SK-N-SH (cell line): ENCODE measurements at regions not wholly inside any gene's neighbourhood (a gene's known extent, or its start where the extent isn't known, plus 50 kb on each side); places are given as distances from the start of the nearest gene placed in this dataset.

Experiments
- CTCF ChIA-PET: fragments of 300-600, 350-600 bp; formaldehyde crosslinking; extraction: SDS; loops from one replicate; lab custom pipeline; 2021; lab: Yijun Ruan, JAX
- POLR2A ChIA-PET: fragments of 350-600 bp; sonication (Branson Sonifier 250); formaldehyde crosslinking; extraction: SDS; loops from one replicate; lab custom pipeline; 2020; ENCODE audit warnings: antibody characterized with exemption, inconsistent platforms; lab: Yijun Ruan, JAX
- DNase-seq: peaks from one replicate; pipeline ENCODE4 v3.0.0; 2012
- H2AFZ ChIP-seq: fragments of 200-600 bp; sonication (generic); 2 replicates; pipeline ENCODE4 v1.8.1; 2016; ENCODE audit warnings: antibody characterized with exemption, mild to moderate bottlenecking, low read depth
- H3F3A ChIP-seq: fragments of 200-600 bp; sonication (generic); replicated peaks from 2 replicates; pipeline ENCODE3; 2016; ENCODE audit warnings: antibody characterized with exemption, mild to moderate bottlenecking; ENCODE audit not compliant: insufficient read depth
- H3K27ac ChIP-seq, 2 experiments: fragments of 200-500 bp in 1 of 2; fragments of 200-600 bp in 1 of 2; sonication (Bioruptor generic) in 1 of 2; sonication (generic), shearing (Covaris generic) in 1 of 2; 2 replicates each; pipeline versions ENCODE4 v1.5.1 to v1.6.1; 2014 to 2016; ENCODE audit warnings: low read depth in 2 of 2, inconsistent platforms in 1 of 2, low read length in 1 of 2, mild to moderate bottlenecking in 1 of 2, mixed read lengths in 1 of 2
- H3K27me3 ChIP-seq: fragments of 200-600 bp; sonication (generic), shearing (Covaris generic); 2 replicates; pipeline ENCODE4 v1.6.1; 2016; ENCODE audit warnings: mixed run types; ENCODE audit not compliant: insufficient read depth
- H3K36me3 ChIP-seq, 2 experiments: fragments of 200-500 bp in 1 of 2; fragments of 200-600 bp in 1 of 2; sonication (Bioruptor generic) in 1 of 2; sonication (generic) in 1 of 2; replicated peaks in 1 of 2; 2 replicates each; pipeline versions ENCODE3 to v1.5.1; 2014 to 2016; ENCODE audit warnings: low read length in 1 of 2, mild to moderate bottlenecking in 1 of 2; ENCODE audit not compliant: insufficient read depth in 2 of 2, control insufficient read depth in 1 of 2
- H3K4me1 ChIP-seq, 2 experiments: fragments of 200-500 bp in 1 of 2; fragments of 200-600 bp in 1 of 2; sonication (Bioruptor generic) in 1 of 2; sonication (generic), shearing (Covaris generic) in 1 of 2; 2 replicates each; pipeline versions ENCODE4 v1.5.1 to v1.6.1; 2014 to 2016; ENCODE audit warnings: low read depth in 1 of 2, low read length in 1 of 2, mixed run types in 1 of 2; ENCODE audit not compliant: insufficient read depth in 2 of 2, control insufficient read depth in 1 of 2
- H3K4me2 ChIP-seq: fragments of 200-600 bp; sonication (generic), shearing (Covaris generic); 2 replicates; pipeline ENCODE4 v1.6.1; 2017; ENCODE audit warnings: mixed run types
- H3K4me3 ChIP-seq, 2 experiments: fragments of 200-500 bp in 1 of 2; fragments of 200-600 bp in 1 of 2; sonication (Bioruptor generic) in 1 of 2; sonication (generic), shearing (Covaris generic) in 1 of 2; 2 replicates each; pipeline versions ENCODE4 v1.5.1 to v1.8.1; 2014 to 2016; ENCODE audit warnings: low read depth in 2 of 2, inconsistent platforms in 1 of 2, low read length in 1 of 2, mild to moderate bottlenecking in 1 of 2, mixed read lengths in 1 of 2, moderate library complexity in 1 of 2
- H3K79me2 ChIP-seq: fragments of 200-600 bp; sonication (generic); 2 replicates; pipeline ENCODE4 v1.8.1; 2017; ENCODE audit warnings: mild to moderate bottlenecking; ENCODE audit not compliant: insufficient read depth
- H3K9ac ChIP-seq: fragments of 200-600 bp; sonication (generic); 2 replicates; pipeline ENCODE4 v1.6.1; 2017; ENCODE audit warnings: mixed run types
- H3K9me2 ChIP-seq: fragments of 200-600 bp; sonication (generic); 2 replicates; pipeline ENCODE4 v1.6.1; 2017; ENCODE audit warnings: mixed run types
- H3K9me3 ChIP-seq: fragments of 200-600 bp; sonication (generic); 2 replicates; pipeline ENCODE4 v1.6.1; 2017; ENCODE audit warnings: mixed run types, mild to moderate bottlenecking, moderate library complexity
- H4K20me1 ChIP-seq: fragments of 200-600 bp; sonication (generic); 2 replicates; pipeline ENCODE4 v1.6.1; 2017; ENCODE audit warnings: mild to moderate bottlenecking, mixed run types; ENCODE audit not compliant: insufficient read depth
- EZH2phosphoT487 ChIP-seq: fragments of 200-600 bp; sonication (generic); IDR thresholded peaks from 2 replicates; pipeline ENCODE4 v1.6.1; 2017; ENCODE audit warnings: low read depth, mixed run types, mild to moderate bottlenecking, antibody characterized with exemption, moderate library complexity, borderline replicate concordance
- GATA2 ChIP-seq: sonication (generic); formaldehyde crosslinking; IDR thresholded peaks from 2 replicates; pipeline ENCODE4 v1.5.0; 2020; ENCODE audit warnings: mild to moderate bottlenecking, missing genetic modification reagents
- IRF3 ChIP-seq: fragments of 150-350 bp; IDR thresholded peaks from 2 replicates; pipeline ENCODE4 v1.6.1; 2016; ENCODE audit warnings: mild to moderate bottlenecking, low read depth, low read length
- JUND ChIP-seq: IDR thresholded peaks from 2 replicates; pipeline ENCODE4 v1.4.0; 2012
- MEF2A ChIP-seq: IDR thresholded peaks from 2 replicates; pipeline ENCODE4 v1.4.0; 2012; ENCODE audit warnings: low read depth, borderline replicate concordance
- MXI1 ChIP-seq: IDR thresholded peaks from 2 replicates; pipeline ENCODE4 v1.6.1; 2012; ENCODE audit warnings: mild to moderate bottlenecking, low read depth, low read length, improper control_type of control experiment
- PBX3 ChIP-seq: IDR thresholded peaks from 2 replicates; pipeline ENCODE4; 2012
- RAD21 ChIP-seq: IDR thresholded peaks from 2 replicates; pipeline ENCODE4 v1.6.1; 2012; ENCODE audit warnings: mild to moderate bottlenecking, low read length
- RCOR1 ChIP-seq: fragments of 150-350 bp; IDR thresholded peaks from 2 replicates; pipeline ENCODE4 v1.6.1; 2017; ENCODE audit warnings: antibody characterized with exemption, low read length
- RFX5 ChIP-seq: IDR thresholded peaks from 2 replicates; pipeline ENCODE4 v1.6.1; 2012; ENCODE audit warnings: mild to moderate bottlenecking, improper control_type of control experiment, low read length
- RXRA ChIP-seq: IDR thresholded peaks from 2 replicates; pipeline ENCODE4 v1.4.0; 2012; ENCODE audit warnings: low read depth, mild to moderate bottlenecking, borderline replicate concordance
- TAF1 ChIP-seq: IDR thresholded peaks from 2 replicates; pipeline ENCODE4 v1.6.1; 2012; ENCODE audit warnings: low read depth, mild to moderate bottlenecking, low read length, moderate library complexity, borderline replicate concordance
- TCF12 ChIP-seq: IDR thresholded peaks from 2 replicates; pipeline ENCODE4 v1.4.0; 2012
- TEAD4 ChIP-seq: IDR thresholded peaks from 2 replicates; pipeline ENCODE4 v1.4.0; 2012; ENCODE audit warnings: mild to moderate bottlenecking, borderline replicate concordance; ENCODE audit not compliant: insufficient read depth
- USF1 ChIP-seq: IDR thresholded peaks from 2 replicates; pipeline ENCODE4 v1.4.0; 2012; ENCODE audit warnings: low read depth, borderline replicate concordance
- YY1 ChIP-seq: IDR thresholded peaks from 2 replicates; pipeline ENCODE4 v1.4.0; 2012; ENCODE audit warnings: low read depth, mild to moderate bottlenecking
- ZBTB33 ChIP-seq: IDR thresholded peaks from 2 replicates; pipeline ENCODE4 v1.4.0; 2012; ENCODE audit warnings: low read depth, borderline replicate concordance
- WGBS: methylation state at CpG from one replicate; pipeline ENCODE4 v1.1.6; 2017; ENCODE audit warnings: low lambda C conversion rate; 5-methylcytosine and 5-hydroxymethylcytosine counted together
- TF ChIP-seq, protein P1 (sequence below): fragments of 150-350 bp; IDR thresholded peaks from 2 replicates; pipeline ENCODE4 v1.6.1; 2017; ENCODE audit warnings: antibody characterized with exemption, low read length, low read depth, borderline replicate concordance
- TF ChIP-seq, protein P2 (sequence below): IDR thresholded peaks from 2 replicates; pipeline ENCODE4 v1.4.0; 2012; ENCODE audit warnings: low read depth

DNA sequence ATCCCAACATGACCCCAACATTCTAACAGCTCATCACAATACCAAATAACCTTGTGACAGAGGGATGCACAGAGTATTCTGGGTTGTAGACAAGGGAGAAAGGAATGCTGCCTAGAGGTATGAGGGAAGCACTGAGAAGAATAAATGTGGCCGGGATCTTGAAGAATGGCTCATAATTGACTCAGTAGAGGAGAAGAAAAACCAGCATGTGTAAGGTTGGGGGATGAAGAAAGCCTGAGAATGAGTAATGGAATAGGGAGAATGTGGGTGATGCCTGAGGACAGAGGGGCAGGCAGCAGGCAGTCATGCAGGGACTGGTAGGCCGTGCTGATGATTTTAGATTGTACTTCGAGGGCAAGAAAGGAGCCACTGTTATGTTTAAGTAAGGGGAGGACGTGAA is 75.4 kb upstream of the ELMO1 start:
- no peaks in the 10 kb centered on the region for H3K4me1 ChIP-seq
- H3K27ac ChIP-seq: no peak overlapping the region
- no peaks in the 10 kb centered on the region for H3F3A ChIP-seq
- no peaks in the 10 kb centered on the region for H4K20me1 ChIP-seq
- 8% methylated on average over 4 of the region's 4 CpGs for WGBS
- ChIA-PET CTCF (interaction anchor here (1.5 kb wide), 1 partner anchor 288 kb away, joined by 3 read pairs; no protein-coding TSS in a partner anchor), POLR2A (no interaction called here)
- TF ChIP-seq MEF2A (no peak), TEAD4 (no peak), RCOR1 (no peak), JUND (no peak), TAF1 (no peak), GATA2 (CRISPR knock-in tag) (no peak), ZBTB33 (no peak), TCF12 (no peak), IRF3 (no peak), RXRA (no peak), MXI1 (no peak), YY1 (no peak), USF1 (no peak), PBX3 (no peak), EZH2phosphoT487 (no peak), RAD21 (no peak), RFX5 (no peak)
- TF ChIP-seq, protein P1, sequence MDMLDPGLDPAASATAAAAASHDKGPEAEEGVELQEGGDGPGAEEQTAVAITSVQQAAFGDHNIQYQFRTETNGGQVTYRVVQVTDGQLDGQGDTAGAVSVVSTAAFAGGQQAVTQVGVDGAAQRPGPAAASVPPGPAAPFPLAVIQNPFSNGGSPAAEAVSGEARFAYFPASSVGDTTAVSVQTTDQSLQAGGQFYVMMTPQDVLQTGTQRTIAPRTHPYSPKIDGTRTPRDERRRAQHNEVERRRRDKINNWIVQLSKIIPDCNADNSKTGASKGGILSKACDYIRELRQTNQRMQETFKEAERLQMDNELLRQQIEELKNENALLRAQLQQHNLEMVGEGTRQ: no peak
- TF ChIP-seq, protein P2, sequence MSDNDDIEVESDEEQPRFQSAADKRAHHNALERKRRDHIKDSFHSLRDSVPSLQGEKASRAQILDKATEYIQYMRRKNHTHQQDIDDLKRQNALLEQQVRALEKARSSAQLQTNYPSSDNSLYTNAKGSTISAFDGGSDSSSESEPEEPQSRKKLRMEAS: no peak
- H3K27me3 ChIP-seq: no peaks in the 10 kb centered on the region
- H2AFZ ChIP-seq: no peak overlapping the region
- no peaks in the 10 kb centered on the region for H3K36me3 ChIP-seq
- H3K9me3 ChIP-seq: peaks cover 9% of the 10 kb centered on the region
- no peak overlapping the region for H3K4me3 ChIP-seq
- no peak overlapping the region for H3K4me2 ChIP-seq
- no peak overlapping the region for H3K9ac ChIP-seq
- H3K9me2 ChIP-seq: no peaks in the 10 kb centered on the region
- DNase-seq: no peak
- no peaks in the 10 kb centered on the region for H3K79me2 ChIP-seq
